ENCODE measurements at regions not wholly inside any gene's neighbourhood (a gene's known extent, or its start where the extent isn't known, plus 50 kb on each side); places are given as distances from the start of the nearest gene placed in this dataset.

- H3K4me3 ChIP-seq (ENCODE audit: low read depth, low read length): no peak overlapping the region
- DNase-seq (ENCODE audit: low read depth): no peak
- TF ChIP-seq CTCF (IDR thresholded peaks at IDR 0.05; ENCODE audit: insufficient read depth, low read depth, low read length, missing control alignments): no peak
Measured at GRCh38 chr12:31822761-31823160, 93.9 kb upstream of the AMN1 start.

- no peak for TF ChIP-seq CTCF (IDR thresholded peaks at IDR 0.05; ENCODE audit: insufficient read depth, low read depth, low read length, missing control alignments)
- no peak overlapping the region for H3K4me3 ChIP-seq (ENCODE audit: low read depth, low read length)
- DNase-seq (ENCODE audit: low read depth): no peak
Measured at GRCh38 chr12:31821484-31821883, 92.7 kb upstream of the AMN1 start.

GRCh38 chr12:31820832-31821231 is 92.0 kb upstream of the AMN1 start:
- TF ChIP-seq CTCF (IDR thresholded peaks at IDR 0.05; ENCODE audit: insufficient read depth, low read depth, low read length, missing control alignments): no peak
- DNase-seq (ENCODE audit: low read depth): no peak
- no peak overlapping the region for H3K4me3 ChIP-seq (ENCODE audit: low read depth, low read length)

- DNase-seq (ENCODE audit: low read depth): no peak
- no peak overlapping the region for H3K4me3 ChIP-seq (ENCODE audit: low read depth, low read length)
- TF ChIP-seq CTCF (IDR thresholded peaks at IDR 0.05; ENCODE audit: insufficient read depth, low read depth, low read length, missing control alignments): no peak
Measured at GRCh38 chr12:31819427-31819826, 90.6 kb upstream of the AMN1 start.

- no peak for DNase-seq (ENCODE audit: low read depth)
- H3K4me3 ChIP-seq (ENCODE audit: low read depth, low read length): no peak overlapping the region
- TF ChIP-seq CTCF (IDR thresholded peaks at IDR 0.05; ENCODE audit: insufficient read depth, low read depth, low read length, missing control alignments): no peak
Measured at GRCh38 chr12:31818623-31819268, 89.9 kb upstream of the AMN1 start.

GRCh38 chr12:31817120-31817519 is 88.3 kb upstream of the AMN1 start:
- TF ChIP-seq CTCF (IDR thresholded peaks at IDR 0.05; ENCODE audit: insufficient read depth, low read depth, low read length, missing control alignments): no peak
- H3K4me3 ChIP-seq (ENCODE audit: low read depth, low read length): no peak overlapping the region
- no peak for DNase-seq (ENCODE audit: low read depth)

- no peak for TF ChIP-seq CTCF (IDR thresholded peaks at IDR 0.05; ENCODE audit: insufficient read depth, low read depth, low read length, missing control alignments)
- H3K4me3 ChIP-seq (ENCODE audit: low read depth, low read length): no peak overlapping the region
- DNase-seq (ENCODE audit: low read depth): no peak
Measured at GRCh38 chr12:31815096-31815495, 86.3 kb upstream of the AMN1 start.
